Thoracic aorta (tissue), 2 donors: ENCODE measurements at regions not wholly inside any gene's neighbourhood (a gene's known extent, or its start where the extent isn't known, plus 50 kb on each side); places are given as distances from the start of the nearest gene placed in this dataset.

Experiments
- ATAC-seq: fragments of 150-250 bp; one replicate; pipeline ENCODE4 v1.8.0; 2017; ENCODE audit warnings: low read depth; ENCODE audit not compliant: insufficient number of reproducible peaks, low FRiP score
- DNase-seq: peaks from one replicate; pipeline ENCODE4 v3.0.0-alpha.2; 2020; ENCODE audit warnings: low spot score
- H3K27ac ChIP-seq, 2 donors: fragments of 200-600 bp; sonication (generic); 1 replicate in 1 of 2; 2 replicates in 1 of 2; pipeline ENCODE4 v1.5.1; 2016; ENCODE audit warnings: mild to moderate bottlenecking in 2 of 2, moderate library complexity in 2 of 2
- H3K27me3 ChIP-seq: fragments of 200-600 bp; sonication (generic); replicated peaks from 2 replicates; pipeline ENCODE4 v1.6.0; 2016; ENCODE audit warnings: mild to moderate bottlenecking; ENCODE audit not compliant: insufficient read depth
- H3K36me3 ChIP-seq: fragments of 200-600 bp; sonication (generic); one replicate; pipeline ENCODE4 v1.5.1; 2016
- H3K4me1 ChIP-seq, 2 donors: fragments of 200-600 bp; sonication (generic); 1 replicate in 1 of 2; 2 replicates in 1 of 2; pipeline versions ENCODE4 v1.5.1 to v1.6.0; 2016; ENCODE audit warnings: low read depth in 2 of 2, mild to moderate bottlenecking in 1 of 2; ENCODE audit not compliant: control insufficient read depth in 1 of 2
- H3K4me3 ChIP-seq: fragments of 200-600 bp; sonication (generic); 2 replicates; pipeline ENCODE4 v1.5.1; 2016; ENCODE audit warnings: mild to moderate bottlenecking
- H3K9me3 ChIP-seq: fragments of 200-600 bp; sonication (generic); 2 replicates; pipeline ENCODE4 v1.5.1; 2016
- TF ChIP-seq, protein P1 (sequence below): fragments of 200-600 bp; sonication (generic); IDR thresholded peaks from one replicate; pipeline ENCODE4 v1.5.1; 2019; ENCODE audit warnings: antibody characterized with exemption

DNA sequence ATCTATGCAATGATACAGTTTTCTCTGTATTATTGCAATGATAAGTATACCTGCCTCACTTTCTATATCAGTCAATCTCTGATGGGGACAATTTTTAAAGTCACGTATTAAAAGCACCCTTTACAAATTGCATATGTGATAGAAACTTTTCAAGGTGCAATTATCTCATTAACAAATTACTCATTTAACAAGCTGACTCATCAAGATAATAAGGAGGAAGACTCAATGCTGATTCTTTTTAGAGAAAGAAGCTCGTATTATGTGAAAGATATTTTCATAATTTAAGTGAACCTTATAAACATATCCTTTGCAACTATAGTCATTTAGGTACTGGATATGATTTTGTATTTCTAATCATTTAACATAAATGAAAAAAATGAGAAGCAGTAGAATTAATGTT, 1080.9 kb upstream of the TENM3 start:
- Histone ChIP-seq H3K27me3 (no peaks in the 10 kb centered on the region), H3K4me1 (no peaks in the 10 kb centered on the region), H3K9me3 (no peaks in the 10 kb centered on the region), H3K4me3 (no peak overlapping the region), H3K36me3 (no peaks in the 10 kb centered on the region), H3K27ac (no peak overlapping the region)
- DNase-seq (no peak), ATAC-seq (no peak)
- TF ChIP-seq, protein P1, sequence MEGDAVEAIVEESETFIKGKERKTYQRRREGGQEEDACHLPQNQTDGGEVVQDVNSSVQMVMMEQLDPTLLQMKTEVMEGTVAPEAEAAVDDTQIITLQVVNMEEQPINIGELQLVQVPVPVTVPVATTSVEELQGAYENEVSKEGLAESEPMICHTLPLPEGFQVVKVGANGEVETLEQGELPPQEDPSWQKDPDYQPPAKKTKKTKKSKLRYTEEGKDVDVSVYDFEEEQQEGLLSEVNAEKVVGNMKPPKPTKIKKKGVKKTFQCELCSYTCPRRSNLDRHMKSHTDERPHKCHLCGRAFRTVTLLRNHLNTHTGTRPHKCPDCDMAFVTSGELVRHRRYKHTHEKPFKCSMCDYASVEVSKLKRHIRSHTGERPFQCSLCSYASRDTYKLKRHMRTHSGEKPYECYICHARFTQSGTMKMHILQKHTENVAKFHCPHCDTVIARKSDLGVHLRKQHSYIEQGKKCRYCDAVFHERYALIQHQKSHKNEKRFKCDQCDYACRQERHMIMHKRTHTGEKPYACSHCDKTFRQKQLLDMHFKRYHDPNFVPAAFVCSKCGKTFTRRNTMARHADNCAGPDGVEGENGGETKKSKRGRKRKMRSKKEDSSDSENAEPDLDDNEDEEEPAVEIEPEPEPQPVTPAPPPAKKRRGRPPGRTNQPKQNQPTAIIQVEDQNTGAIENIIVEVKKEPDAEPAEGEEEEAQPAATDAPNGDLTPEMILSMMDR, result no peak

DNA sequence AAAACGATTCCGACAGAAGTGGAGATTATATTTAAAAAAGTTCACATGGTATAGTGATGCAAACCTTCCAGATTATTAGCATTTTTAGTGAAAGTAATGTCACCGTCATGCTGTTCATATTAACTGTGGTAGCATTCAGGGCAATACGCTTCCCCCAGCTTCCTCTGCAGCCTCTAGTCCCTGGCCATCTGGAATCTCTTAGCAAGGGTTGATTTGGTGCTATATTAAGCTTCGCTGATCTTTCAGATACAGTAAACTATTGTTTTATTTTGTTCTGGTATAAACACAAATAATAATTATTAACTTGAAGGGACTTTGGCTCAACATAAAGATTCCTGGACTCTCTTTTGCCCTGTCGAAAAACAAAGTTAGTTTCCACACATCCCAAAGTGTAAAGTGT, 1080.5 kb upstream of the TENM3 start:
- H3K36me3 ChIP-seq, result no peaks in the 10 kb centered on the region
- ATAC-seq, result no peak
- no peak overlapping the region for H3K27ac ChIP-seq
- no peak overlapping the region for H3K4me3 ChIP-seq
- H3K27me3 ChIP-seq, result no peaks in the 10 kb centered on the region
- no peaks in the 10 kb centered on the region for H3K4me1 ChIP-seq
- no peak for DNase-seq
- TF ChIP-seq, protein P1, result no peak
- H3K9me3 ChIP-seq, result no peaks in the 10 kb centered on the region

DNA sequence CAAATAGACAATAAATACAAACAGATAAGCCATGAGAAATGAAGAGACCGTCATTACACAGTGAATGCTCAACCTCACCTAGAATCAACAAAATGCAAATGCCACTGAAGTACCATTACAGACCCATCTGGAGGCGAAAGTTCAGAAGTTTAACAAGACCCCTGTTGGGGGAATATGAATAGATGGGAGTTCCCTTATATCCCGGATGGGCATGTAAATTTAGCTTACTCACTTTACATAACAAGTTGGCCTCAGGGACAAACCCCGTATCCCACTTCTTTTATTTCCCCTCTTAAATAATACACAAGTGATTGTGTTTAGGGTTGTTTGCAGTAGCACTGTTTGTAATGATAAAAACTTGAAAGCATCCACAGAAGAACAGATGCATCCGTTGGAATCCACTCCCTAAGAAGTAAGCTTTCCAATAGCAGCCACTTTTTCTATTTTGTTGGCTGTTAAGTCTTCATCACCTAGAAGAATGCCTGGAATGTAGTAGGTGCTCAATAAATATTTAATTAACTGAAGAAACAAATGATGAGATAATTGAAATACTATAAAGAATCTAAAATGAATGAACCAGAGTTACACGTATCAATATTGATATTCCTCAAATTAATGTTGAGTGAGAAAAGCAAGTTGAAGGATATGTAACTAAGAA, 1076.3 kb upstream of the TENM3 start:
- Histone ChIP-seq H3K27me3 (no peaks in the 10 kb centered on the region), H3K4me3 (no peak overlapping the region), H3K36me3 (no peaks in the 10 kb centered on the region), H3K4me1 (no peaks in the 10 kb centered on the region), H3K9me3 (no peaks in the 10 kb centered on the region), H3K27ac (no peak overlapping the region)
- TF ChIP-seq, protein P1, result no peak
- DNase-seq (no peak), ATAC-seq (no peak)

DNA sequence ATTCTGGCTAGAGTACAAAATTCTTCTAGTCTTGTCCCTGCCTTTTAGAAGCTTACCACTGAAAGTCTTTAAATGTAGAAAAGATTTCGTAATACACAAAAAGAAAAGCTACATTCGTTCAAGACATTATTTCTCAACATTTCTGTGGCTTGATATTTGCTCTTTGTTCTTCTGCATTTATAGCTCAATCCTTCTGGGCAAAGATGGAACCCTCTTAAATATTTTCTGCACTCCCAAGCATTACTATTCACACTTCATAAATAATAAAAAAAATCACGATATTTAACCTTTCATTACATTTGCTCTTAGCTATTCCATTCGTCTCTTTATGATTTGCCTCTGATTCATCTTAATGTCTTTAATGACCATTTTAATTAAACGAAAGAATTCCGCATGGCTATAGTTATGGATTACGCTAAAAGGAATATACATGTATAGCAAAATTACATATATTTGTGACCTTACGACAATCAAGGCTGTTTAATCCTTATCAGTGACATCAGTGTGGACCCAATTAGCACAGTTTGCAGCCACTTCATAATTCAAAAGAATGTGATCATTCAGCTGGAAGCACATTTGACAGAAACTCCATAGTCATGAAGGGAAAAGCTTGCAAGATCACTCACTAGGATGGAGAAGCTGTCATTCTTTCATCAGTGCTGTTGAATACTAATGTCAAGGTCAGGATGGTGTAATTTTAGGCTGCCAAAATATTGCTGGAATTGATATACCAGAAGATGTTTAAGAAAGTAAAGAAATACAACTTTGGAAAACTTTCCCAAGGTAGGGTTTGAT, 1075.0 kb upstream of the TENM3 start:
- ATAC-seq, result no peak
- TF ChIP-seq, protein P1, result no peak

DNA sequence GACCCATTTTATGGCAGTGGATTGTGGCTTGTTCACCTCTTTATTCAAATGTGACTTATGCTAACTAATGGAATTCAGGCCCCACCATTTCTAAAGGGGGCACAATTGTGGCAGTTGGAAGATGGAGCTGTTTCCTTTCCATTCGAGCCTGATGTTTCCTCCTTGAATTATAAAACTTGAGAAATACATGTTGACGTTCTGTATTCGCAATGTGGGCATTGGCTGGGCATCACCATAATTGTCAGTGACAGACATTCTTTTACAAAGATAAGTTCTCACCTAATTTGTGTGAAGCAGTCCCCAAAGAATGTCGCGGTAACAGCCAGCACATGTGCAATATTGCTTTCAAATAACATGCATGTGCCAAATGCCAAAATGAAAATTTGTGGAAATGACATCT, 1070.2 kb upstream of the TENM3 start:
- no peaks in the 10 kb centered on the region for H3K9me3 ChIP-seq
- H3K27ac ChIP-seq, result no peak overlapping the region
- H3K36me3 ChIP-seq, result no peaks in the 10 kb centered on the region
- H3K27me3 ChIP-seq, result no peaks in the 10 kb centered on the region
- DNase-seq (no peak), ATAC-seq (no peak)
- no peak overlapping the region for H3K4me3 ChIP-seq
- H3K4me1 ChIP-seq, result no peaks in the 10 kb centered on the region
- TF ChIP-seq, protein P1, result no peak

More for the DNA sequence above, 1075.0 kb upstream of the TENM3 start:
- Histone ChIP-seq H3K27me3 (no peaks in the 10 kb centered on the region), H3K27ac (no peak overlapping the region), H3K4me1 (no peaks in the 10 kb centered on the region), H3K36me3 (no peaks in the 10 kb centered on the region), H3K9me3 (no peaks in the 10 kb centered on the region), H3K4me3 (no peak overlapping the region)
- DNase-seq, result no peak
